Tibial artery (tissue), 4 donors: ENCODE measurements at regions not wholly inside any gene's neighbourhood (a gene's known extent, or its start where the extent isn't known, plus 50 kb on each side); places are given as distances from the start of the nearest gene placed in this dataset.

ENCODE experiments used
- DNase-seq, 2 donors: peaks; one replicate each; pipeline ENCODE4 v3.0.0-alpha.2; 2019
- H3K27ac ChIP-seq, 2 donors: fragments of 200-600 bp; sonication (generic) in 1 of 2; 1 replicate in 1 of 2; 2 replicates in 1 of 2; pipeline ENCODE4 v1.5.1; 2018 to 2019; ENCODE audit warnings: mild to moderate bottlenecking in 1 of 2
- H3K27me3 ChIP-seq, 2 donors: fragments of 200-600 bp; sonication (generic) in 1 of 2; one replicate each; pipeline versions ENCODE4 v1.5.1 to v1.6.0; 2016 to 2019
- H3K36me3 ChIP-seq, 3 donors: fragments of 200-600 bp; sonication (generic) in 2 of 3; one replicate each; pipeline ENCODE4 v1.5.1; 2016 to 2019; ENCODE audit warnings: mild to moderate bottlenecking in 2 of 3
- H3K4me1 ChIP-seq, 4 donors: fragments of 200-600 bp; sonication (generic) in 2 of 4; 1 replicate in 3 of 4; 2 replicates in 1 of 4; pipeline ENCODE4 v1.5.1; 2016 to 2019
- H3K4me3 ChIP-seq, 2 donors: fragments of 200-600 bp; sonication (generic) in 1 of 2; 1 replicate in 1 of 2; 2 replicates in 1 of 2; pipeline ENCODE4 v1.5.1; 2018 to 2019; ENCODE audit warnings: mild to moderate bottlenecking in 2 of 2
- H3K9me3 ChIP-seq, 3 donors: fragments of 200-600 bp; sonication (generic) in 1 of 3; one replicate each; pipeline ENCODE4 v1.5.1; 2016 to 2019
- intact Hi-C: fragments of 100-400 bp; cut with DNase I; formaldehyde crosslinking; loops from one replicate; pipeline ENCODE4 v1.15.0; 2023; ENCODE audit warnings: low total_unique reads
- TF ChIP-seq, protein P1 (sequence below), 2 experiments: fragments of 200-600 bp in 1 of 2; fragments of 450-650 bp in 1 of 2; IDR thresholded peaks; one replicate each; pipeline ENCODE4 v1.5.1; 2017 to 2019; ENCODE audit warnings: antibody characterized with exemption in 2 of 2, mild to moderate bottlenecking in 1 of 2, moderate library complexity in 1 of 2

DNA sequence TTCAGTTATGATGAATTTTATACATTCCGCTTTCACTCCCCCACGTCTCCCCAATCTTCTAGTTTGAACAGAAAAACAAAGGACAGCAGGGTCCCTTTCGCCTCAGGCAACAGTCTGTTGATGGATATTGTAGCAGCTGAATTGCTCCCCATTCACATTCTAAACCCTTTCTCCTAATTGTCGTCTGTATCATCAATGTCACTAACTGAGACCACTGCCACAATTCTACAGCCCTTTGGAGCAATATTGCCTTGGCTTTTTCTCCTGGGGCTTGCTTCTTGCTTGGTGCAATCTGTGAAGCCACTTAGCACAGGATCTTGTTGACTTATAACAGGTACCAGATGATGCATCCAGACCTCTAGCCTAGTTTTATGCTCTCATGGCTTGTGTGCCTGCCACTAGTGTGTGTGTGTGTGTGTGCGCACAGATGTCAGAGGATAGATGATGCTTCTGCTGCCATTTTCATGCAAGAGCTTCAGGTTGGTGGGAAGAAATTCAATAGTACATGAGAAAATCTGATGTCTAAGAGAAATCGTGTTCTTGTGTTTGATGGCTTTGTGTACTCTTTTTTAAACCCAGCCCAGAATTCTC, 195.2 kb upstream of the ISL1 start:
- intact Hi-C loops, result no loop called here
- Histone ChIP-seq H3K4me3 (no peak overlapping the region), H3K36me3 (no peaks in the 10 kb centered on the region), H3K4me1 (no peaks in the 10 kb centered on the region), H3K27me3 (no peaks in the 10 kb centered on the region), H3K9me3 (no peaks in the 10 kb centered on the region), H3K27ac (no peak overlapping the region)
- no peak for DNase-seq
- TF ChIP-seq, protein P1, sequence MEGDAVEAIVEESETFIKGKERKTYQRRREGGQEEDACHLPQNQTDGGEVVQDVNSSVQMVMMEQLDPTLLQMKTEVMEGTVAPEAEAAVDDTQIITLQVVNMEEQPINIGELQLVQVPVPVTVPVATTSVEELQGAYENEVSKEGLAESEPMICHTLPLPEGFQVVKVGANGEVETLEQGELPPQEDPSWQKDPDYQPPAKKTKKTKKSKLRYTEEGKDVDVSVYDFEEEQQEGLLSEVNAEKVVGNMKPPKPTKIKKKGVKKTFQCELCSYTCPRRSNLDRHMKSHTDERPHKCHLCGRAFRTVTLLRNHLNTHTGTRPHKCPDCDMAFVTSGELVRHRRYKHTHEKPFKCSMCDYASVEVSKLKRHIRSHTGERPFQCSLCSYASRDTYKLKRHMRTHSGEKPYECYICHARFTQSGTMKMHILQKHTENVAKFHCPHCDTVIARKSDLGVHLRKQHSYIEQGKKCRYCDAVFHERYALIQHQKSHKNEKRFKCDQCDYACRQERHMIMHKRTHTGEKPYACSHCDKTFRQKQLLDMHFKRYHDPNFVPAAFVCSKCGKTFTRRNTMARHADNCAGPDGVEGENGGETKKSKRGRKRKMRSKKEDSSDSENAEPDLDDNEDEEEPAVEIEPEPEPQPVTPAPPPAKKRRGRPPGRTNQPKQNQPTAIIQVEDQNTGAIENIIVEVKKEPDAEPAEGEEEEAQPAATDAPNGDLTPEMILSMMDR (IDR thresholded peaks at IDR 0.05), result no peak

DNA sequence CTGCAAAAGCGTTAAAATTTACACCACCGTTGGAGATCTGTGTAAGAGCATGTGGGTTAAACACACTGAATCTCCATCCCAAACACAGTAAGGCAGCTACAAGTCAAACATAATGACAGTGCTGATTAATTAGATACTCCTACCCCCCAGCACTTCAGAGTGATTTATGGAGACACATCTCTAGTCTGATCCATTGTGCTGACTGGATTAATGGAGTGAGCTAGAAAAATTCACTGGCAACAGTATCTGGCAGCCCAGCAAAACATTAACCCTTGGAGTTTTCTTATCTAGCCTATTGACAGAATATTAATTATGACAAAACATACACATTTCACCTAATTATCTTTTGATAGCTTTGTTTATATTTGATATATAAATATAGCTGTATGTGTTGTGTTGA, 188.6 kb upstream of the ISL1 start:
- TF ChIP-seq, protein P1 (IDR thresholded peaks at IDR 0.05), result no peak
- DNase-seq, result no peak
- no peaks in the 10 kb centered on the region for H3K27me3 ChIP-seq
- H3K36me3 ChIP-seq, result no peaks in the 10 kb centered on the region
- intact Hi-C loops, result no loop called here
- no peak overlapping the region for H3K27ac ChIP-seq
- H3K4me1 ChIP-seq, result no peaks in the 10 kb centered on the region
- no peak overlapping the region for H3K4me3 ChIP-seq
- no peaks in the 10 kb centered on the region for H3K9me3 ChIP-seq

DNA sequence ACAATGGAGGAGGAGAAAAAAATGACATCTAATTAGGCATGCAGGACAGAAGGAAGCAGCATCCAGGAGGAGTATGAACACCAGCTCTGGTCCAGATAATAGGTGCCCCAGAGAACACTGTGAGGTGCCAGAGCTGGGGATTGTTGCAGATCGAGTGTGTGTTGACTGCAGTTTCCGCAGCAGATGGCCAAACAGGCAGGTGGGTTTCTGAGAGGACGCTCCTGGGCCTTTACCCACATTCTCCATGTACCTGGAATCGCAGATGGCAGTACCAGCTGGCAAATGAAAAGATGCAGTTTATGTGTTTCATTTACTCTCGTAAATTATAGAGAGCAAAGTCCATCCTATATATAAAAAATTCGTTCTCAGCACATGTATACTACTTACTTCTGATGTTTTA, 182.2 kb upstream of the ISL1 start:
- Histone ChIP-seq H3K9me3 (no peaks in the 10 kb centered on the region), H3K27me3 (no peaks in the 10 kb centered on the region), H3K4me3 (no peak overlapping the region), H3K4me1 (no peaks in the 10 kb centered on the region), H3K36me3 (no peaks in the 10 kb centered on the region), H3K27ac (no peak overlapping the region)
- DNase-seq, result no peak
- intact Hi-C loops, result no loop called here
- TF ChIP-seq, protein P1 (IDR thresholded peaks at IDR 0.05), result no peak

DNA sequence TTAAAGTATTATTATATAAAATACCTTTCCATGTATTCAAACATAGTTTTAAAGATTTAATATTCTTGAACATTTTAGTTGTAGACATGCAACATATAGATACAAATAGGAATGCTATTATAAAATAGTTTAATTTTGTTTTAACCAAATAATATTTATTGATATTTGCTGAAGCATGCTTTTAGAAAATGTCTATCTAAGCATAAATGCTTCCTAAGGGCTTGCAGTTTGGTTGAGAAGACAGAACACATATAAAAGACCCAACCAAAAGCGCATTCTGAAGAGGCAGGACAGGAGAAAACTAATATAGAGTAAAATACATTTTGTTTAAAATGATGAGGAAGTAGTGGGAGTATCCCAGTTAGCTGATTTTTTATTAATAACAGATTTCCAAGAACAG, 181.5 kb upstream of the ISL1 start:
- no peaks in the 10 kb centered on the region for H3K9me3 ChIP-seq
- H3K36me3 ChIP-seq, result no peaks in the 10 kb centered on the region
- DNase-seq, result no peak
- H3K27me3 ChIP-seq, result no peaks in the 10 kb centered on the region
- intact Hi-C loops, result no loop called here
- H3K4me1 ChIP-seq, result no peaks in the 10 kb centered on the region
- no peak overlapping the region for H3K27ac ChIP-seq
- TF ChIP-seq, protein P1 (IDR thresholded peaks at IDR 0.05), result no peak
- no peak overlapping the region for H3K4me3 ChIP-seq

DNA sequence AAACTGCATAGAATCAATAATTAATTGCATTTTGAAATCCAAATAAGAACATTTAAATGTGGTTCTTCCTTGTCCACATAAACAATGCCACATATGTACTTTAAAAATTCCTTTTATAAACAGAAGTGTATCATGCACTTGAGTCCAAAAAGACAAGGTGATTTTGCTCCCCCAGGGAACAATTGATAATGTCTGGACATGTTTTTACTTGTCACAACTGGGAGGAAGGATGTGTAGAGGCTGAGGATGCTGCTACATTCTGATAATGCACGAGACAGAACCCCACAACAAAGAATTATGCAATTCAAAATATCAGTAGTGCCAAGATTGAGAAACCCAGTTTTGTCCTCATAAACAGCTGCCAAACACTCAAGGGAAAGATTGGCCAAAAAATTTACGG, 181.1 kb upstream of the ISL1 start:
- no peak for DNase-seq
- H3K27ac ChIP-seq, result no peak overlapping the region
- H3K4me1 ChIP-seq, result no peaks in the 10 kb centered on the region
- H3K36me3 ChIP-seq, result no peaks in the 10 kb centered on the region
- no peak overlapping the region for H3K4me3 ChIP-seq
- intact Hi-C loops, result no loop called here
- TF ChIP-seq, protein P1 (IDR thresholded peaks at IDR 0.05), result no peak
- H3K27me3 ChIP-seq, result no peaks in the 10 kb centered on the region
- H3K9me3 ChIP-seq, result no peaks in the 10 kb centered on the region

DNA sequence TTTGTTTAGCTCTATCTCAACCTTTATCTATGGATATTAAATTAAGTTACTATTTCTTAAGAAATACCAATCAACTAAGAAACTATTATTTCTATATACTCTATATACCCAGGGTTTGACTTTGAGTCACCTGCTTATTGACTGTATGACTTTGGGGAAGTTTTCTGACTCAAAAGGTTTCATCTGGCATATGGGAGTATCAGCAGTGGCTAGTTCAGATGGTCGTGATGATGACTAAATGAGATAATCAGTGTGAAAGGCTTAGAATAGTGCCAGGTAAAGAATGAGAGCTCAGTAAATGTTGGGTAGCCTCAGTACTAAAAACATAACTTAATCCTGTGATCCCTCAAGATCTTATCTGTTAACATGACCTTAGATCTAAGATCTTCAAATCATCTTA, 179.7 kb upstream of the ISL1 start:
- no peak overlapping the region for H3K4me3 ChIP-seq
- TF ChIP-seq, protein P1 (IDR thresholded peaks at IDR 0.05), result no peak
- no peak for DNase-seq
- H3K36me3 ChIP-seq, result no peaks in the 10 kb centered on the region
- intact Hi-C loops, result no loop called here
- H3K9me3 ChIP-seq, result no peaks in the 10 kb centered on the region
- H3K27ac ChIP-seq, result no peak overlapping the region
- H3K27me3 ChIP-seq, result no peaks in the 10 kb centered on the region
- H3K4me1 ChIP-seq, result no peaks in the 10 kb centered on the region
